Left ventricle myocardium inferior (tissue), 1 donor: ENCODE measurements at regions not wholly inside any gene's neighbourhood (a gene's known extent, or its start where the extent isn't known, plus 50 kb on each side); places are given as distances from the start of the nearest gene placed in this dataset.

Experiments
- DNase-seq: peaks from one replicate; pipeline ENCODE4 v3.0.0-alpha.2; 2020
- H3K27ac ChIP-seq: fragments of 200-600 bp; replicated peaks from 2 replicates; pipeline ENCODE4 v1.8.0; 2021
- H3K27me3 ChIP-seq: fragments of 200-600 bp; 2 replicates; pipeline ENCODE4 v1.8.0; 2021; ENCODE audit warnings: low read depth
- H3K36me3 ChIP-seq: fragments of 200-600 bp; 2 replicates; pipeline ENCODE4 v1.8.0; 2021
- H3K4me1 ChIP-seq: fragments of 200-600 bp; 2 replicates; pipeline ENCODE4 v1.8.0; 2021
- H3K4me3 ChIP-seq: fragments of 200-600 bp; 2 replicates; pipeline ENCODE4 v1.8.0; 2021; ENCODE audit warnings: mild to moderate bottlenecking, moderate library complexity
- H3K9me3 ChIP-seq: fragments of 200-600 bp; replicated peaks from 2 replicates; pipeline ENCODE4 v1.8.0; 2021
- CTCF ChIP-seq: fragments of 200-600 bp; IDR thresholded peaks from 2 replicates; pipeline ENCODE4 v1.8.0; 2021; ENCODE audit warnings: antibody characterized with exemption, mild to moderate bottlenecking, borderline replicate concordance
- intact Hi-C: fragments of 100-400 bp; cut with micrococcal nuclease; formaldehyde crosslinking; loops from one replicate; pipeline ENCODE4 v1.11.0; 2022
- donor health status: DM: no; HTN: yes; CAD: no; lungs with severe emphysema.

- H3K36me3 ChIP-seq = no peaks in the 10 kb centered on the region
- no peaks in the 10 kb centered on the region for H3K4me1 ChIP-seq
- peaks cover 15% of the 10 kb centered on the region for H3K9me3 ChIP-seq
- no peak overlapping the region for H3K27ac ChIP-seq
- intact Hi-C loops = no loop called here
- H3K27me3 ChIP-seq = peaks cover 19% of the 10 kb centered on the region
- no peak for DNase-seq
- no peak for TF ChIP-seq CTCF
- no peak overlapping the region for H3K4me3 ChIP-seq
Observed at GRCh38 chr14:104442631-104443390, 136.8 kb upstream of the C14orf180 start.

GRCh38 chr14:104443391-104444158 is 136.0 kb upstream of the C14orf180 start:
- no peak for DNase-seq
- Histone ChIP-seq H3K9me3 (peaks cover 17% of the 10 kb centered on the region), H3K27me3 (peaks cover 23% of the 10 kb centered on the region), H3K4me1 (no peaks in the 10 kb centered on the region), H3K4me3 (no peak overlapping the region), H3K27ac (no peak overlapping the region), H3K36me3 (no peaks in the 10 kb centered on the region)
- intact Hi-C loops = no loop called here
- TF ChIP-seq CTCF = no peak

- TF ChIP-seq CTCF = no peak
- Histone ChIP-seq H3K9me3 (peaks cover 18% of the 10 kb centered on the region), H3K36me3 (no peaks in the 10 kb centered on the region), H3K27ac (no peak overlapping the region), H3K4me3 (no peak overlapping the region), H3K4me1 (no peaks in the 10 kb centered on the region), H3K27me3 (peaks cover 23% of the 10 kb centered on the region)
- intact Hi-C loops = no loop called here
- DNase-seq = no peak
Observed at GRCh38 chr14:104444159-104445030, 135.2 kb upstream of the C14orf180 start.

GRCh38 chr14:104445086-104445485 is 134.5 kb upstream of the C14orf180 start:
- Histone ChIP-seq H3K4me3 (no peak overlapping the region), H3K27ac (no peak overlapping the region), H3K36me3 (no peaks in the 10 kb centered on the region), H3K27me3 (peaks cover 23% of the 10 kb centered on the region), H3K9me3 (peaks cover 16% of the 10 kb centered on the region), H3K4me1 (no peaks in the 10 kb centered on the region)
- TF ChIP-seq CTCF = no peak
- DNase-seq = no peak
- intact Hi-C loops = no loop called here

- H3K4me1 ChIP-seq = no peaks in the 10 kb centered on the region
- no peak for TF ChIP-seq CTCF
- no peak overlapping the region for H3K27ac ChIP-seq
- H3K27me3 ChIP-seq = peaks cover 26% of the 10 kb centered on the region
- intact Hi-C loops = no loop called here
- H3K9me3 ChIP-seq = peaks cover 15% of the 10 kb centered on the region
- no peaks in the 10 kb centered on the region for H3K36me3 ChIP-seq
- H3K4me3 ChIP-seq = no peak overlapping the region
- no peak for DNase-seq
Observed at GRCh38 chr14:104445832-104446381, 133.7 kb upstream of the C14orf180 start.
